GM18858 (cell line): ENCODE measurements at regions not wholly inside any gene's neighbourhood (a gene's known extent, or its start where the extent isn't known, plus 50 kb on each side); places are given as distances from the start of the nearest gene placed in this dataset.
"Not testable (repeated sequence)": the region's sequence is repeated elsewhere in the genome, so short reads cannot be mapped to it uniquely, and the experiment has no call there.

Experiments used
- ATAC-seq: cut with Tn5 transposase; IDR thresholded peaks from one replicate; pipeline ENCODE4 v1.9.1; 2021; ENCODE audit not compliant: unreplicated experiment

- ATAC-seq, result no peak
Observed at GRCh38 chr4:79620617-79621016, 212.6 kb upstream of the GK2 start.

- ATAC-seq, result no peak
Observed at GRCh38 chr4:79613269-79613935, 205.4 kb upstream of the GK2 start.

GRCh38 chr4:79611026-79611425 lies 203.0 kb upstream of the GK2 start:
- no peak for ATAC-seq

GRCh38 chr4:79609817-79610216 lies 201.8 kb upstream of the GK2 start:
- ATAC-seq, result no peak

GRCh38 chr4:79607979-79608378 lies 200.0 kb upstream of the GK2 start:
- ATAC-seq, result no peak

- no peak for ATAC-seq
Observed at GRCh38 chr4:79604152-79604551, 196.1 kb upstream of the GK2 start.

- ATAC-seq, result peak; percentile 63
Observed at GRCh38 chr4:79603681-79604080, 195.7 kb upstream of the GK2 start.

GRCh38 chr4:79599691-79600090 lies 191.7 kb upstream of the GK2 start:
- ATAC-seq, result no peak

GRCh38 chr4:79598801-79599200 lies 190.8 kb upstream of the GK2 start:
- ATAC-seq, result no peak

GRCh38 chr4:79598214-79598613 lies 190.2 kb upstream of the GK2 start:
- ATAC-seq, result no peak

GRCh38 chr4:79597266-79597665 lies 189.2 kb upstream of the GK2 start:
- no peak for ATAC-seq

GRCh38 chr4:79592218-79592617 lies 184.2 kb upstream of the GK2 start:
- ATAC-seq, result not testable (repeated sequence)

- no peak for ATAC-seq
Observed at GRCh38 chr4:79588679-79589078, 180.7 kb upstream of the GK2 start.

- ATAC-seq, result not testable (repeated sequence)
Observed at GRCh38 chr4:79587207-79587606, 179.2 kb upstream of the GK2 start.

- no peak for ATAC-seq
Observed at GRCh38 chr4:79585834-79586233, 177.8 kb upstream of the GK2 start.

- ATAC-seq, result no peak
Observed at GRCh38 chr4:79585330-79585729, 177.3 kb upstream of the GK2 start.

GRCh38 chr4:79584902-79585301 lies 176.9 kb upstream of the GK2 start:
- no peak for ATAC-seq

- ATAC-seq, result no peak
Observed at GRCh38 chr4:79584352-79584751, 176.3 kb upstream of the GK2 start.

GRCh38 chr4:79578606-79579005 lies 170.6 kb upstream of the GK2 start:
- ATAC-seq, result no peak

- ATAC-seq, result peak; percentile 61
Observed at GRCh38 chr4:79576429-79576753, 168.4 kb upstream of the GK2 start.

GRCh38 chr4:79575709-79576428 lies 167.8 kb upstream of the GK2 start:
- ATAC-seq, result no peak

GRCh38 chr4:79574741-79575451 lies 166.9 kb upstream of the GK2 start:
- ATAC-seq, result no peak
